Mesenchymal stem cell (in vitro differentiated cells and primary cell): ENCODE measurements at regions not wholly inside any gene's neighbourhood (a gene's known extent, or its start where the extent isn't known, plus 50 kb on each side); places are given as distances from the start of the nearest gene placed in this dataset.

Experiments used
- DNase-seq: peaks from one replicate; pipeline ENCODE4 v3.0.0-alpha.2; 2013
- H2AFZ ChIP-seq: one replicate; pipeline ENCODE4 v1.6.1; 2013; ENCODE audit warnings: low read depth, mild to moderate bottlenecking, control low read depth, inconsistent platforms, low read length, moderate library complexity
- H2AK5ac ChIP-seq: 2 replicates; pipeline ENCODE4 v1.6.1; 2013; ENCODE audit warnings: low read length, moderate library complexity, mild to moderate bottlenecking, inconsistent platforms; ENCODE audit not compliant: severe bottlenecking
- H2BK120ac ChIP-seq: one replicate; pipeline ENCODE4 v1.6.1; 2013; ENCODE audit warnings: low read depth, mild to moderate bottlenecking, inconsistent platforms, low read length, moderate library complexity
- H2BK12ac ChIP-seq, 2 experiments: one replicate each; pipeline ENCODE4 v1.6.1; 2013; ENCODE audit warnings: inconsistent platforms in 2 of 2, low read length in 2 of 2, mild to moderate bottlenecking in 2 of 2, moderate library complexity in 2 of 2, control low read depth in 1 of 2
- H2BK15ac ChIP-seq: one replicate; pipeline ENCODE4 v1.6.1; 2013; ENCODE audit warnings: mild to moderate bottlenecking, low read depth, inconsistent platforms; ENCODE audit not compliant: poor library complexity, severe bottlenecking
- H2BK5ac ChIP-seq: 2 replicates; pipeline ENCODE4 v1.6.1; 2013; ENCODE audit warnings: low read depth, mild to moderate bottlenecking, low read length, control low read depth, inconsistent platforms; ENCODE audit not compliant: poor library complexity, severe bottlenecking
- H3K14ac ChIP-seq, 2 experiments: one replicate each; pipeline ENCODE4 v1.6.1; 2013; ENCODE audit warnings: inconsistent platforms in 2 of 2, low read length in 2 of 2, control low read depth in 1 of 2, mild to moderate bottlenecking in 1 of 2, moderate library complexity in 1 of 2
- H3K18ac ChIP-seq, 2 experiments: one replicate each; pipeline ENCODE4 v1.6.1; 2013; ENCODE audit warnings: inconsistent platforms in 2 of 2, low read length in 2 of 2, control low read depth in 1 of 2, low read depth in 1 of 2, mild to moderate bottlenecking in 1 of 2
- H3K23ac ChIP-seq, 2 experiments: one replicate each; pipeline ENCODE4 v1.6.1; 2013; ENCODE audit warnings: inconsistent platforms in 2 of 2, low read length in 2 of 2, mild to moderate bottlenecking in 2 of 2, moderate library complexity in 2 of 2, control low read depth in 1 of 2
- H3K27ac ChIP-seq: 2 replicates; pipeline ENCODE4 v1.5.1; 2013; ENCODE audit warnings: mild to moderate bottlenecking, moderate library complexity, low read length, control low read depth, inconsistent platforms; ENCODE audit not compliant: poor library complexity, severe bottlenecking
- H3K27me3 ChIP-seq, 2 experiments: 2 replicates each; pipeline versions ENCODE4 v1.6.1 to v1.7.0; 2013; ENCODE audit warnings: low read length in 2 of 2, mild to moderate bottlenecking in 2 of 2, moderate library complexity in 2 of 2, control low read depth in 1 of 2, inconsistent platforms in 1 of 2; ENCODE audit not compliant: control insufficient read depth in 1 of 2, insufficient read depth in 1 of 2
- H3K36me3 ChIP-seq, 2 experiments: 2 replicates each; pipeline versions ENCODE4 v1.6.1 to v1.7.0; 2013; ENCODE audit warnings: low read length in 2 of 2, control low read depth in 1 of 2, inconsistent platforms in 1 of 2, low read depth in 1 of 2, mild to moderate bottlenecking in 1 of 2; ENCODE audit not compliant: insufficient read depth in 2 of 2, control insufficient read depth in 1 of 2
- H3K4ac ChIP-seq, 2 experiments: one replicate each; pipeline ENCODE4 v1.6.1; 2013; ENCODE audit warnings: inconsistent platforms in 2 of 2, low read length in 2 of 2, mild to moderate bottlenecking in 2 of 2, moderate library complexity in 2 of 2, control low read depth in 1 of 2, low read depth in 1 of 2
- H3K4me1 ChIP-seq: 2 replicates; pipeline ENCODE4 v1.6.1; 2013; ENCODE audit warnings: low read depth, low read length, control low read depth; ENCODE audit not compliant: control insufficient read depth, insufficient read depth
- H3K4me2 ChIP-seq: 2 replicates; pipeline ENCODE4 v1.6.1; 2013; ENCODE audit warnings: low read length, mild to moderate bottlenecking, inconsistent platforms; ENCODE audit not compliant: poor library complexity, severe bottlenecking
- H3K4me3 ChIP-seq, 2 experiments: 2 replicates each; pipeline versions ENCODE4 v1.5.1 to v1.7.0; 2013; ENCODE audit warnings: low read length in 2 of 2, mild to moderate bottlenecking in 2 of 2, control low read depth in 1 of 2, low read depth in 1 of 2; ENCODE audit not compliant: insufficient read depth in 1 of 2
- H3K79me1 ChIP-seq: replicated peaks from 2 replicates; pipeline ENCODE4 v1.6.1; 2013; ENCODE audit warnings: mild to moderate bottlenecking, control low read depth, low read length, inconsistent platforms; ENCODE audit not compliant: poor library complexity, severe bottlenecking
- H3K9ac ChIP-seq: 2 replicates; pipeline ENCODE4 v1.7.0; 2013; ENCODE audit warnings: mild to moderate bottlenecking, low read length, moderate library complexity
- H3K9me3 ChIP-seq: 2 replicates; pipeline ENCODE4 v1.7.0; 2013; ENCODE audit warnings: mild to moderate bottlenecking, low read length; ENCODE audit not compliant: control insufficient read depth
- H4K8ac ChIP-seq: one replicate; pipeline ENCODE4 v1.6.1; 2013; ENCODE audit warnings: inconsistent platforms, mild to moderate bottlenecking, low read length, moderate library complexity
- H4K91ac ChIP-seq: one replicate; pipeline ENCODE4 v1.6.1; 2013; ENCODE audit warnings: mild to moderate bottlenecking, low read length, inconsistent platforms
- WGBS: methylation state at CpG from one replicate; pipeline ENCODE4 v1.1.7; 2013; ENCODE audit warnings: mixed read lengths; 5-methylcytosine and 5-hydroxymethylcytosine counted together

- Histone ChIP-seq H2BK5ac (no peak overlapping the region), H3K18ac (no peak overlapping the region), H3K9ac (no peak overlapping the region), H3K23ac (no peak overlapping the region), H3K4me2 (no peak overlapping the region), H3K14ac (no peak overlapping the region), H2BK12ac (no peak overlapping the region), H4K91ac (no peak overlapping the region), H3K27me3 (peaks cover 0 to 6% of the 10 kb centered on the region in 2 experiments), H3K4ac (no peak overlapping the region), H2AFZ (no peak overlapping the region), H2BK15ac (no peak overlapping the region), H3K4me1 (no peaks in the 10 kb centered on the region), H4K8ac (no peak overlapping the region), H3K27ac (no peak overlapping the region), H3K36me3 (no peaks in the 10 kb centered on the region), H3K4me3 (no peak overlapping the region), H2BK120ac (no peak overlapping the region), H2AK5ac (no peak overlapping the region), H3K9me3 (no peaks in the 10 kb centered on the region), H3K79me1 (no peaks in the 10 kb centered on the region)
- DNase-seq: no peak
- no CpG with 5 or more reads among the region's 1 CpG for WGBS
Measured at GRCh38 chr13:91162589-91162988, 184.9 kb upstream of the MIR17HG start.

- Histone ChIP-seq H3K9ac (no peak overlapping the region), H2BK15ac (no peak overlapping the region), H3K9me3 (no peaks in the 10 kb centered on the region), H2BK120ac (no peak overlapping the region), H3K4ac (no peak overlapping the region), H3K18ac (no peak overlapping the region), H3K36me3 (no peaks in the 10 kb centered on the region), H2BK5ac (no peak overlapping the region), H3K4me1 (no peaks in the 10 kb centered on the region), H3K4me2 (no peak overlapping the region), H3K27ac (no peak overlapping the region), H4K91ac (no peak overlapping the region), H2BK12ac (no peak overlapping the region), H3K23ac (no peak overlapping the region), H4K8ac (no peak overlapping the region), H3K14ac (no peak overlapping the region), H2AFZ (no peak overlapping the region), H2AK5ac (no peak overlapping the region), H3K4me3 (no peak overlapping the region), H3K79me1 (no peaks in the 10 kb centered on the region), H3K27me3 (peaks cover 0 to 6% of the 10 kb centered on the region in 2 experiments)
- no peak for DNase-seq
- WGBS: 100% methylated on average over 2 of the region's 3 CpGs
Measured at GRCh38 chr13:91165758-91166157, 181.7 kb upstream of the MIR17HG start.

- Histone ChIP-seq H3K4me3 (no peak overlapping the region), H3K18ac (no peak overlapping the region)
Measured at GRCh38 chr13:91166714-91167511, 180.6 kb upstream of the MIR17HG start.

GRCh38 chr13:91167706-91168385 is 179.6 kb upstream of the MIR17HG start:
- Histone ChIP-seq H3K18ac (no peak overlapping the region), H3K9me3 (no peaks in the 10 kb centered on the region), H3K4ac (no peak overlapping the region), H2AK5ac (no peak overlapping the region), H2BK12ac (no peak overlapping the region), H2BK120ac (no peak overlapping the region), H4K91ac (no peak overlapping the region), H3K23ac (no peak overlapping the region), H4K8ac (no peak overlapping the region), H3K27me3 (peaks cover 0 to 6% of the 10 kb centered on the region in 2 experiments), H2BK5ac (no peak overlapping the region), H3K27ac (no peak overlapping the region), H3K4me3 (no peak overlapping the region), H3K79me1 (no peaks in the 10 kb centered on the region), H3K4me2 (no peak overlapping the region), H3K9ac (no peak overlapping the region), H2BK15ac (no peak overlapping the region), H3K4me1 (no peaks in the 10 kb centered on the region), H2AFZ (no peak overlapping the region), H3K36me3 (no peaks in the 10 kb centered on the region), H3K14ac (no peak overlapping the region)
- WGBS: 95% methylated on average over 3 of the region's 4 CpGs
- DNase-seq: no peak

More at GRCh38 chr13:91166714-91167511, 180.6 kb upstream of the MIR17HG start:
- H3K27ac ChIP-seq: no peak overlapping the region
- no peak overlapping the region for H4K8ac ChIP-seq
- H3K4me1 ChIP-seq: no peaks in the 10 kb centered on the region
- H3K4ac ChIP-seq: no peak overlapping the region
- H2BK15ac ChIP-seq: no peak overlapping the region
- H2AFZ ChIP-seq: no peak overlapping the region
- H4K91ac ChIP-seq: no peak overlapping the region
- no peaks in the 10 kb centered on the region for H3K79me1 ChIP-seq
- H3K27me3 ChIP-seq: peaks cover 0 to 6% of the 10 kb centered on the region in 2 experiments
- H3K4me2 ChIP-seq: no peak overlapping the region
- no peak overlapping the region for H2BK12ac ChIP-seq
- no peaks in the 10 kb centered on the region for H3K36me3 ChIP-seq
- H3K14ac ChIP-seq: no peak overlapping the region
- H2BK120ac ChIP-seq: no peak overlapping the region
- H3K9ac ChIP-seq: no peak overlapping the region
- H2BK5ac ChIP-seq: no peak overlapping the region
- H3K23ac ChIP-seq: no peak overlapping the region
- H3K9me3 ChIP-seq: no peaks in the 10 kb centered on the region
- peak; percentile 24 for DNase-seq
- H2AK5ac ChIP-seq: no peak overlapping the region
- 94% methylated on average over 2 of the region's 2 CpGs for WGBS
